Spleen (tissue), 11 donors: ENCODE measurements at regions not wholly inside any gene's neighbourhood (a gene's known extent, or its start where the extent isn't known, plus 50 kb on each side); places are given as distances from the start of the nearest gene placed in this dataset.

Experiments used
- DNase-seq: peaks from one replicate; pipeline ENCODE4 v3.0.0-alpha.2; 2020
- H3K27ac ChIP-seq, 8 donors: fragments of 200-600 bp; sonication (generic) in 7 of 8; 1 replicate in 4 of 8; 2 replicates in 4 of 8; pipeline versions ENCODE4 v1.5.0 to v1.8.0; 2016 to 2021; ENCODE audit warnings: inconsistent platforms in 4 of 8, mild to moderate bottlenecking in 4 of 8, moderate library complexity in 1 of 8
- H3K27me3 ChIP-seq, 7 donors: fragments of 200-600 bp; sonication (generic) in 6 of 7; replicated peaks in 1 of 7; 1 replicate in 4 of 7; 2 replicates in 3 of 7; pipeline versions ENCODE4 v1.5.0 to v1.8.0; 2016 to 2021; ENCODE audit warnings: inconsistent platforms in 3 of 7, mild to moderate bottlenecking in 1 of 7
- H3K36me3 ChIP-seq, 6 donors: fragments of 200-600 bp; sonication (generic) in 5 of 6; 1 replicate in 4 of 6; 2 replicates in 2 of 6; pipeline versions ENCODE4 v1.5.0 to v1.8.0; 2016 to 2021; ENCODE audit warnings: inconsistent platforms in 2 of 6
- H3K4me1 ChIP-seq, 6 donors: fragments of 200-600 bp; sonication (generic) in 5 of 6; 1 replicate in 3 of 6; 2 replicates in 3 of 6; pipeline versions ENCODE4 v1.5.0 to v1.8.0; 2016 to 2021; ENCODE audit warnings: inconsistent platforms in 3 of 6
- H3K4me3 ChIP-seq, 8 donors: fragments of 200-600 bp; sonication (generic) in 7 of 8; 1 replicate in 4 of 8; 2 replicates in 4 of 8; pipeline versions ENCODE4 v1.5.0 to v1.8.0; 2016 to 2021; ENCODE audit warnings: inconsistent platforms in 4 of 8, mild to moderate bottlenecking in 4 of 8, moderate library complexity in 2 of 8
- H3K9me3 ChIP-seq, 8 donors: fragments of 200-600 bp; sonication (generic) in 7 of 8; 1 replicate in 4 of 8; 2 replicates in 4 of 8; pipeline versions ENCODE4 v1.5.0 to v1.8.0; 2016 to 2021; ENCODE audit warnings: inconsistent platforms in 4 of 8
- CTCF ChIP-seq, 11 experiments: fragments of 200-600 bp in 7 of 11; fragments of 450-650 bp in 4 of 11; sonication (generic) in 4 of 11; IDR thresholded peaks in 8 of 11; conservative IDR thresholded peaks in 3 of 11; 1 replicate in 7 of 11; 2 replicates in 4 of 11; pipeline versions ENCODE4 v1.4.0 to v1.8.0; 2016 to 2021; ENCODE audit warnings: antibody characterized with exemption in 11 of 11, inconsistent platforms in 4 of 11, mild to moderate bottlenecking in 1 of 11
- POLR2A ChIP-seq, 3 donors: fragments of 450-650 bp; IDR thresholded peaks; one replicate each; pipeline ENCODE4 v1.5.1; 2017; ENCODE audit warnings: antibody characterized with exemption in 3 of 3, mild to moderate bottlenecking in 1 of 3
- POLR2AphosphoS5 ChIP-seq, 3 donors: sonication (generic); formaldehyde crosslinking; IDR thresholded peaks; one replicate each; pipeline ENCODE4 v1.5.1; 2017; ENCODE audit warnings: antibody characterized with exemption in 3 of 3
- WGBS, 5 donors: extraction: QIAGEN DNeasy Blood & Tissue Kit in 3 of 5; methylation state at CpG; one replicate each; pipeline versions ENCODE4 v1.1.5 to v1.1.7; 2013 to 2018; 5-methylcytosine and 5-hydroxymethylcytosine counted together
- intact Hi-C: fragments of 100-400 bp; cut with DNase I; formaldehyde crosslinking; loops from one replicate; pipeline ENCODE4 v1.15.0; 2023; ENCODE audit warnings: low total_unique reads
- donor health status: healthy with polysubstance abuse.
- donor health status: DM: no; HTN: no; CAD: no; lungs with moderate emphysema.
- donor health status: DM: no; HTN: no; CAD: no.
- donor health status: Bipolar disorder and iron deficiency.
- donor health status: healthy.
- donor health status: DM: no; HTN: no; CAD: no.
- donor health status: DM: yes; HTN: yes; CAD: no.

GRCh38 chr2:228681979-228682378, 500.5 kb upstream of the SPHKAP start:
- 9 to 35% (median 23%) methylated on average over 1 of the region's 1 CpG for WGBS, 5 donors
- Histone ChIP-seq H3K36me3 (no peaks in the 10 kb centered on the region), H3K4me3 (no peak overlapping the region), H3K9me3 (no peaks in the 10 kb centered on the region), H3K4me1 (no peaks in the 10 kb centered on the region), H3K27me3 (no peaks in the 10 kb centered on the region), H3K27ac (no peak overlapping the region)
- intact Hi-C loops, result no loop called here
- DNase-seq, result no peak
- no peak for TF ChIP-seq POLR2AphosphoS5 (IDR thresholded peaks at IDR 0.05)
- TF ChIP-seq POLR2A (IDR thresholded peaks at IDR 0.05), result no peak

GRCh38 chr2:228681426-228681825, 499.9 kb upstream of the SPHKAP start:
- H3K27ac ChIP-seq, result no peak overlapping the region
- intact Hi-C loops, result no loop called here
- no peak overlapping the region for H3K4me3 ChIP-seq
- no peaks in the 10 kb centered on the region for H3K27me3 ChIP-seq
- no peaks in the 10 kb centered on the region for H3K9me3 ChIP-seq
- 23 to 29% (median 26%) methylated on average over 5 of the region's 5 CpGs for WGBS, 5 donors
- H3K36me3 ChIP-seq, result no peaks in the 10 kb centered on the region
- DNase-seq, result no peak
- TF ChIP-seq POLR2AphosphoS5 (IDR thresholded peaks at IDR 0.05), result no peak
- peak in 4 of 11 experiments; percentile 10 to 22 (median 15) for TF ChIP-seq CTCF (IDR thresholded peaks at IDR 0.05 in 8 of 11, conservative IDR thresholded peaks at IDR 0.05 in 3 of 11)
- no peaks in the 10 kb centered on the region for H3K4me1 ChIP-seq

GRCh38 chr2:228678110-228678509, 496.6 kb upstream of the SPHKAP start:
- no peak overlapping the region for H3K4me3 ChIP-seq
- no peaks in the 10 kb centered on the region for H3K27me3 ChIP-seq
- intact Hi-C loops, result no loop called here
- no peak overlapping the region for H3K27ac ChIP-seq
- TF ChIP-seq POLR2A (IDR thresholded peaks at IDR 0.05) (no peak), CTCF (IDR thresholded peaks at IDR 0.05 in 8 of 11, conservative IDR thresholded peaks at IDR 0.05 in 3 of 11) (no peak), POLR2AphosphoS5 (IDR thresholded peaks at IDR 0.05) (no peak)
- DNase-seq, result no peak
- WGBS, 5 donors, result 71 to 87% (median 81%) methylated on average over 4 of the region's 4 CpGs
- H3K4me1 ChIP-seq, result no peaks in the 10 kb centered on the region
- H3K36me3 ChIP-seq, result no peaks in the 10 kb centered on the region
- no peaks in the 10 kb centered on the region for H3K9me3 ChIP-seq

DNA sequence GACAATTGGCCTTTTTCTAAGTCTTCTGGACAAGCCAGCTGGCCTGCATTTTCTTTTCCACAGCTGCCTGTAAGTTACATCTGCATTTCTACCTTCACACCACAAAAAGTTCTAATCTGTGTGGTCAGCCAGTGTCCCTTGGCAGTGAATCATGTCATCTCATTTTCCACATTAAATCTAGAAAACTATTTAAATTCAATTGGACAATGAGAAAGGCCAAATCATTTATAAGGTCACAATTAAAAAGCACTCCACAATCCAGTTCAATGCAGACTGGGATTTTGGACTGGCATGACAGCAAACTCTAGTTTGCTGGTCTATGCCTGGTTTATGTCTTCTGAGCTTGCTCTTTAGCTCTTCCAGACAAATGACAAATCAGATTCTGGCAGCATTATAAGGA, 494.2 kb upstream of the SPHKAP start:
- Histone ChIP-seq H3K27ac (no peak overlapping the region), H3K4me1 (no peaks in the 10 kb centered on the region), H3K36me3 (no peaks in the 10 kb centered on the region), H3K27me3 (no peaks in the 10 kb centered on the region), H3K9me3 (no peaks in the 10 kb centered on the region), H3K4me3 (no peak overlapping the region)
- TF ChIP-seq POLR2A (IDR thresholded peaks at IDR 0.05) (no peak), CTCF (IDR thresholded peaks at IDR 0.05 in 8 of 11, conservative IDR thresholded peaks at IDR 0.05 in 3 of 11) (no peak), POLR2AphosphoS5 (IDR thresholded peaks at IDR 0.05) (no peak)
- intact Hi-C loops, result no loop called here
- no peak for DNase-seq

DNA sequence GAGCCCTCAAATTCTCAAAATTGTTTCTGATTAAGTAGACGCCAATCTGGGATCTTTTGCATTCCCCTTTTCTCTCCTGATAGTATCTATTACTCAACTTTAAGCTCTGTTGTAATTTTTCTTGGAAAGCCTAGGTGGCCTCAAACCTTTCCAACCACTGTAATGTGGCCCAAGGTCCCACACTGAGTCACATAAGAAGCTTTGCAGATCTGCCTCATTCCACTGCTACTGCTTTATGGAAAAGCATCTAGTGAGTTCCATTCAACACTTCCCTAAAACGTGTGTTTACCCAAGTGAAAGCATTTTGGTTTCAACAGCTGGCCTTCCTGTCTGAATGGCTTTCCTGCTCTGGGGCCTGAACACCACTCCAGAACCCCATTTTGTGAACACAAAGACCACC, 493.6 kb upstream of the SPHKAP start:
- Histone ChIP-seq H3K4me1 (no peaks in the 10 kb centered on the region), H3K9me3 (no peaks in the 10 kb centered on the region), H3K27ac (no peak overlapping the region), H3K4me3 (no peak overlapping the region), H3K27me3 (no peaks in the 10 kb centered on the region), H3K36me3 (no peaks in the 10 kb centered on the region)
- TF ChIP-seq POLR2A (IDR thresholded peaks at IDR 0.05), result no peak
- TF ChIP-seq CTCF (IDR thresholded peaks at IDR 0.05 in 8 of 11, conservative IDR thresholded peaks at IDR 0.05 in 3 of 11), result no peak
- no peak for TF ChIP-seq POLR2AphosphoS5 (IDR thresholded peaks at IDR 0.05)
- 41 to 50% (median 45%) methylated on average over 2 of the region's 2 CpGs for WGBS, 5 donors
- DNase-seq, result no peak
- intact Hi-C loops, result no loop called here
